Fibroblast of lung (primary cell): ENCODE measurements at regions not wholly inside any gene's neighbourhood (a gene's known extent, or its start where the extent isn't known, plus 50 kb on each side); places are given as distances from the start of the nearest gene placed in this dataset.

Experiments
- EZH2 ChIP-seq: IDR thresholded peaks from 2 replicates; pipeline ENCODE4 v1.5.1; 2012; ENCODE audit warnings: low read length, control low read depth, mild to moderate bottlenecking; ENCODE audit errors: missing control alignments
- TF ChIP-seq, protein P1 (sequence below), 2 donors: IDR thresholded peaks in 1 of 2; conservative IDR thresholded peaks in 1 of 2; 1 replicate in 1 of 2; 2 replicates in 1 of 2; pipeline ENCODE4 v1.5.1; 2011 to 2012; ENCODE audit warnings: low read length in 2 of 2, control low read depth in 1 of 2, inconsistent platforms in 1 of 2, low read depth in 1 of 2, mild to moderate bottlenecking in 1 of 2

DNA sequence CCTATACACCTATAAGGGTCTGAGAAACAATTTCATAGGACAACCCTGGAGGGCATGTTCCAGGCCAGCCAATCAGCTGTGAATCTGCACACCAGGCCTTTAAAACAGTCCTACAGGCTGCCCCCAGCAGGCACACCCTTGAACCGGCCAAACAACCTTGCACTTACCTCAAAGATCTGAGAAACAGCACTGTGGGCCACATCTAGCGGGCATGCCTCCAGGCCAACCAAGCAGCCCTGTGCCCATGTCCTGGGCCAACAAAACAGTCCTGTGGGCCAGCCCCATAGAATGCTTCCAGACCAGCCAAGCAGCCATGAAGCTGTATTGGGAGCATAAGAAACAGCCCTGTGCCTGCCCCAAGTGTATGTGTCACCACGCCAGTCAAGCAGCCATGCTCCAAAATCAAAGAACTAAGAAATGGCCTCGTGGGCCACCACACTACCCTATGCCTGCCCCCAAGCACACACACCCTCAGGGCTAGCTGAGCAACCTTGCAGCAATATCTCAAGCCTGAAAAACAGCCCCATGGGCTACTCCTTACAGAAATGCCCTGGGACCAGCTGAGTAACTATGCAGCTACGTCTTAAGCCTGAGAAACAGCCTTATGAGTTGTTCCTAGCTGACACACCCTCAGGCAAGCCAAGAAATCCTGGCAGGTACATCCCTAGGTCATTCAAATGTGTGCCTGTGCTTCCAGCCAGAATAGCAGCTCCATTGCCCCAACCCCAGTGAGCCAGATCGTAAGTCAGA lies 2243.8 kb upstream of the C9orf72 start:
- TF ChIP-seq, protein P1, sequence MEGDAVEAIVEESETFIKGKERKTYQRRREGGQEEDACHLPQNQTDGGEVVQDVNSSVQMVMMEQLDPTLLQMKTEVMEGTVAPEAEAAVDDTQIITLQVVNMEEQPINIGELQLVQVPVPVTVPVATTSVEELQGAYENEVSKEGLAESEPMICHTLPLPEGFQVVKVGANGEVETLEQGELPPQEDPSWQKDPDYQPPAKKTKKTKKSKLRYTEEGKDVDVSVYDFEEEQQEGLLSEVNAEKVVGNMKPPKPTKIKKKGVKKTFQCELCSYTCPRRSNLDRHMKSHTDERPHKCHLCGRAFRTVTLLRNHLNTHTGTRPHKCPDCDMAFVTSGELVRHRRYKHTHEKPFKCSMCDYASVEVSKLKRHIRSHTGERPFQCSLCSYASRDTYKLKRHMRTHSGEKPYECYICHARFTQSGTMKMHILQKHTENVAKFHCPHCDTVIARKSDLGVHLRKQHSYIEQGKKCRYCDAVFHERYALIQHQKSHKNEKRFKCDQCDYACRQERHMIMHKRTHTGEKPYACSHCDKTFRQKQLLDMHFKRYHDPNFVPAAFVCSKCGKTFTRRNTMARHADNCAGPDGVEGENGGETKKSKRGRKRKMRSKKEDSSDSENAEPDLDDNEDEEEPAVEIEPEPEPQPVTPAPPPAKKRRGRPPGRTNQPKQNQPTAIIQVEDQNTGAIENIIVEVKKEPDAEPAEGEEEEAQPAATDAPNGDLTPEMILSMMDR (conservative IDR thresholded peaks at IDR 0.05 in 1 of 2, IDR thresholded peaks at IDR 0.05 in 1 of 2; ENCODE audit: low read depth in 1 of 2, low read length in 2 of 2) = no peak
- TF ChIP-seq EZH2 = no peak
